ENCODE measurements at regions not wholly inside any gene's neighbourhood (a gene's known extent, or its start where the extent isn't known, plus 50 kb on each side); places are given as distances from the start of the nearest gene placed in this dataset.

DNA sequence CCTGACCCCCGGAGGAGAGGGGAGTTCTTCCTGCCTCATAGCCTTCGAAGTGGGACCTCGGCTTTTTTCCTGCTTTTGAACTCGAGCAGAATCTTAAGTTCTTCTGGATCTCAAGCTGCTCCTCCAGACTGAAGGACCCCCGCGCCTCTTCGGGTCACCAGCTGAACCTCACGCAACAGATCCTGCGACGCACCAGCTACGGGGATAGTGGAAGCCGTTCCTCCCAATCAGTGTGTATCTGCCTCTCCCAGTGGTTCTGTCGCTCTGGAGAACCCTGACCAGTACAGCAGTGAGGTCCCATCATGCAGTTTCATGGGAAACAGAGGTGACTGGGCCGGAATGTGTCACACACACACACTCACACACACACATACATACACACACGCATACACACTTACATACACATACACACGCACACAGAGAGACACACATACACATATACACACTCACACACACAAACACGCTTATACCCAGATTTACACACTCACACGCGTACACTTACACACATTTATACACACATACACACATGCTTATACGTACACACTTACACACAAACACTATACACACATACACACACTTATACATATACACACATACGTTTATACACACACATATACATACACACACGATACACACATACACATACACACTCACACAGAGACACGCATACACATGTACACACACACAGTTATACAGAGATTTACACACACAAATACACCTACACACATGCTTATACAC lies 170.0 kb downstream of the TTLL2 start:
- TF ChIP-seq ARNT (IDR thresholded peaks at IDR 0.05) (no peak), SP1 (IDR thresholded peaks at IDR 0.05) (no peak), ELF4 (IDR thresholded peaks at IDR 0.05) (no peak), FOXM1 (IDR thresholded peaks at IDR 0.05; ENCODE audit: borderline replicate concordance) (no peak)

Measured in HEK293T (cell line).